Right kidney (tissue), 1 donor: ENCODE measurements at regions not wholly inside any gene's neighbourhood (a gene's known extent, or its start where the extent isn't known, plus 50 kb on each side); places are given as distances from the start of the nearest gene placed in this dataset.
"Not testable (repeated sequence)": the region's sequence is repeated elsewhere in the genome, so short reads cannot be mapped to it uniquely, and the experiment has no call there.

Experiments used
- DNase-seq: peaks from one replicate; pipeline ENCODE4 v3.0.0-alpha.2; 2016

DNA sequence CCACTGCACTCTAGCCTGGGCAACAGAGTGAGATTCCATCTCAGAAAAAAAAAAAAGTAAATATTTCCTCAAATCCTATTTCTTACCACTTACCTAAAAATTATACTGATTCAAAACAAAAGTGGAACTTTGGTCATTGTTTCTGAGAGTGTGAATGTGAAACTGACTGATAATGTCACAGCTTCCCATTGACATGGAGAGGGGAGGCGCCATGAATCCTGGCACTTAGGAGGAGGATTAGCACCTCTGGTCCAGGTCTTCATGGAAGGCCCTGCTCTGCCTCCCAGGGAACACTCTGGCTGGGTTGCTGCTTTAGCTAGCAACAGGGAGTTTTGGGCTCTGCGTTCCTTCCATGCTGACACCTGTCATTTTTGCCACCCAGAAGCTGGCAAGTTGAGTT is 154.3 kb upstream of the SALL1 start:
- no peak for DNase-seq

DNA sequence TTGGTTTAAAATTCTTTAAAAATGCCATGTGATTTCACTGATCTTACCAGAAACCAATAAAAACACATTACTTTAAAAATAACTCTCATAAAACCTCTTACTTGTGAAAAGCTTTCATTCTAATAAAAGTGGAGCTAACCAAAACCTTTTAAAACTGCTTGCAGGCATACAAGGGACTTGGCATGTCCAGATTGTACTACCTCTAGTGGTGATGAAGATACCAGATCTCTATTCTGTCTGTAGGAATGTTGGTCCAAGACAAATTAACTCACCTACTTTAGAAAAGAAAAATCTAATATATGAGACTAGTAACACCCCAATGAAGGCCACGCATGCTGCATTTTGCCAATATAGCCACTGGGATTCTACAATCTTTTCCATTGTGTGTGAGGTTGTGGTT is 151.0 kb upstream of the SALL1 start:
- no peak for DNase-seq

GRCh38 chr16:51298800-51299199 is 147.7 kb upstream of the SALL1 start:
- no peak for DNase-seq

GRCh38 chr16:51290442-51291285 is 139.6 kb upstream of the SALL1 start:
- DNase-seq: no peak

GRCh38 chr16:51289336-51289735 is 138.3 kb upstream of the SALL1 start:
- DNase-seq: no peak

DNA sequence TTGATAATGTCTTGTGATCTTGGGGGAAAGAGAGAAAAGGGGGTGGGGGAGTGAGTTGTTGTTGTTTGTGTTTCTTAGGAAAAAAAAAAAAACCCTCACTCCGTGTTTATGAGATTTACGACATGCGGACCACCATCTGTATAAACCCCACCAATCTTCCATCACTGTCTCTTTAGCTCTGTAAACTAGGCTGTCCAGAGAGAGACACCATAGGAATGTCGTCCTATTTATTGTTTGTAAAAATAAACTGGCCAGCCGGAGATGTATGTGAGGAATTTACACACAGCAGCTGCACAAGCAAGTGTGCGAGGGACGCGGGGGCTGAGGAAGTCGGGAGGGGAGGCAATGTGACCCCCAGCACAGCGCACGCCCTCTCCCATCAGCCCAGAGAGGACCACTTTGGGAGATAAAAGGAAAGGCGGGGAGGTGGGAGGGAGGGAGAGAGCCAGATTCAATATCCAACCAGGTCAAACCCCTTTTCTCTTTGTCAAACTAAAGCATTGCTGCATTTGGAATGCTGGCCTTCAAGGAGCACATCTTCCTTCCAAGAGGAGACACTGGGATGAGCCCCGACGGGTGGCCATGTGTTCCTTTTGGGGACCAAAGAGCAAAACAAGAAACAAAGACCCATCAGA is 136.2 kb upstream of the SALL1 start:
- peak; percentile 54 for DNase-seq

DNA sequence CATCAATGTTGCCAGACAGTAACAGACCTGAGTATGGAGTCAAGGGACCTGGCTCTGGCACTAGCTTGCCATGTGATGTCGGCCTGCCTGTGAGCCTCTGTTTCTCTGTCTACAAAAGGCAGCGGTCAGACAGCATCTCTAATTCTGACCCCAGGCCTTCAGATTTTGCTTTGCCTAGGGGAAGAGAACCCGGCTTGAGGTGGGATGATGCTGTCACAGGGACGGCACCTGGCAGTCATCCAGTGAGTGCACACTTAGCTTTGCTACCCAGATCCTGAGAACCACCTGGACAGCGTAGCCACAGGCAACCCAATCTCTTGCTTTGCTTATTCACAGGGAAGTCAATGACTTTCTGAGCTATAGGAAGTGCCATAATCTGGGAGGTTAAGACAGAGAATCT is 135.2 kb upstream of the SALL1 start:
- DNase-seq: peak; percentile 5

GRCh38 chr16:51276336-51276735 is 125.3 kb upstream of the SALL1 start:
- no peak for DNase-seq

DNA sequence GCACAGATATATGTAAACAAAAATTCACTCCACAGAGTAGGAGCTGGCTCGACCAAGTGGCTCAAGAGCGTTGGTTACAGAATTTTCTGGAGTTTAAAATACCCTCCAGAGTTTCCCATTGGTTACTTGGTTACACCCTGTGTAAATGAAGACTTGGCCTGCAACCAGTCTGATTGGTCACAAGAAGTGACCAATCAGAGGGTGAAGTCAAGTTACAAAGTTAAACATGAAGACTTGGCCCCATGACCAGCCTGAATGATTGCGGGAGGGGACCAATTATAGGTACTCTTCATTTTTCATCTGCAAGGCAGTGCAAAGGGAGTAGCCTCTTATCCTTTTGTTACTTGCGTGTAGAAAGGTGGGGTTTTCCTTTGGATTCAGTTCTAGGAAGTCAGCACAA is 121.3 kb upstream of the SALL1 start:
- no peak for DNase-seq

- no peak for DNase-seq
Observed at GRCh38 chr16:51271156-51271701, 120.2 kb upstream of the SALL1 start.

GRCh38 chr16:51268237-51268636 is 117.2 kb upstream of the SALL1 start:
- DNase-seq: no peak

GRCh38 chr16:51267681-51268080 is 116.6 kb upstream of the SALL1 start:
- peak; percentile 23 for DNase-seq

GRCh38 chr16:51262428-51262827 is 111.4 kb upstream of the SALL1 start:
- no peak for DNase-seq

GRCh38 chr16:51261919-51262318 is 110.8 kb upstream of the SALL1 start:
- DNase-seq: no peak

GRCh38 chr16:51255349-51255972 is 104.4 kb upstream of the SALL1 start:
- no peak for DNase-seq

DNA sequence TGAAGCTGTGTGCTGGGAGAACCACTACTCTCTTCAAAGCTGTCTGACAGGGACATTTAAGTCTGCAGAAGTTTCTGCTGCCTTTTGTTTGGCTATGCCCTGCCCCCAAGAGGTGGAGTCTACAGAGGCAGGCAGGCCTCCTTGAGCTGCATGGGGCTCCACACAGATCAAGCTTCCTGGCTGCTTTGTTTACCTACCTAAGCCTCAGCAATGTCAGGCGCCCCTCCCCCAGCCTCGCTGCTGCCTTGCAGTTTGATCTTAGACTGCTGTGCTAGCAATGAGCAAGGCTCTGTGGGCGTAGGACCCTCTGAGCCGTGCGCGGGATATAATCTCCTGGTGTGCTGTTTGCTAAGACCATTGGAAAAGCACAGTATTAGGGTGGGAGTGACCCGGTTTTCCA is 103.3 kb upstream of the SALL1 start:
- DNase-seq: not testable (repeated sequence)

DNA sequence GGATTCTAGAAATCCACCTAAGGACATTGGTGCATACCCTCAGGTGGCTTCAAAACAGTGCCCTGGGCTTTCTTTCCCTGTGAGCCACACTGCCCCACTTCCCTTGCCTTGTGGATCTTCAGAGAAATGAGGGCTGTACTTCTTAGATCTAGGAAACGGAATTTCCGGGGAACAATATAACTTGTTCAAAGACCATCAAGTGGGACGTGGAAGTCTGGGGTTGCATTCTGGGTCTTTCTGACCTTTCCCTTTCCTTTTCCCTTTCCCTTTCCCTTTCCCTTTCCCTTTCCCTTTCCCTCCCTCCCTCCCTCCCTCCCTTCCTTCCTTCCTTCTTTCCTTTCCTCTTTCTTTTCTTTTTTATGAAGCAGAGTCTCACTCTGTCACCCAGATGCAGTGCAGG is 97.1 kb upstream of the SALL1 start:
- DNase-seq: no peak

- peak; percentile 40 for DNase-seq
Observed at GRCh38 chr16:51245658-51245995, 94.6 kb upstream of the SALL1 start.

- peak; percentile 45 for DNase-seq
Observed at GRCh38 chr16:51244887-51245657, 94.0 kb upstream of the SALL1 start.

DNA sequence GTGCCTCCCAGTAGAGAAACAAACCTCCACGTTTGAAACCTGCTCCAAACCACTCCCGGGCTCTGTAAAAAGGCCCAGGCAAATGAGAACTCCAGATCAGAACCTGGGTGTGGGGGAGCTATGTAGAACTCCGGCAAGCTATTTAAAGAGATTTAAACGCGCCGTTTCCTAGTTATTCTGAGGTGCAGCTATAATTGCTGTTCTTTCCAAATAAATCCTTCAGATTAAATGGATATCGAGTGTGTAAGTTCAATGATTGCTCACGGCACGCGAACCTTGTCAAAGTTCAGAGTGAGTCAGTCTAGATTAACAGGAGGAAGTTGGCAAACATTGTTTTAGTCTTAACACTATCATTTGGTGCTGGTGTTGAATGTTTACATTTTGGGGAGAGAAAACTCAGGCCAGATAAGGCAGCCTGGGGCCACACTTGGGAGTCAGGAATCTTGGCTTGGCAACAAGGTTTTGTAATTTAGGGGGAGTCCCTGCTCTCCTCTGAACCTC is 92.9 kb upstream of the SALL1 start:
- DNase-seq: no peak

DNA sequence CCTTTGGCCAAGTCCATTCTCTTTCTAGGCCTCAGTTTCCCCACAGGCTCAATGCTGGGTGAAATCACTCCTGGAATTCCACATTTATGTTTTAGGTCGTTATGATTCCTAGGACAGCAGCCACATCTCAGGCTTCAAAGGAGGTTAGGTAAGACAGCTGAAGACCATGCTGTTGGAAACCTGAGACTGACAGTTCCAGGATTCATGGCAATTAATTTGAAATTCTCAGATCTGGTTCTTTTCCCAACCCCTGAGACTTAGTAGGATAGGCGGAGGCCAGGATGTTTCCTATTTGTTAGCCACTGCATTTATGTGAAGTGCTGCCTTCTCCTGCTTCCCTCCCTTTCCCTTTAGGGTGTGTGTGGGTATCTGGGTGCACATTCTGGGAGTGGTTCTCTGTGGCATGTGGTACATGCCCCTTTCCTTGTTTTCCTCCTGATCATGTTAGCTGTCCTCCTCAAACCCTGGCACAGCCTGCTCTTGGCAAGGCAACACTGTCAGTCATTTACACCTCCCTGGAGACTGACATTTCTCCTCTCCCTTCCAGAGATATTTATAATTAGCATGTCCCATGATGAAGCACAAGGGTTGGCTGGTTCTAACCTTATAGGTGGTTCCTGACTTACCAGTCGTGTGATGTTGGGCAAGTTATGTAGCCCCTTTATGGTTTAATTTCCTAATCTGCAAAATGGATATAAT is 91.4 kb upstream of the SALL1 start:
- DNase-seq: no peak

- DNase-seq: no peak
Observed at GRCh38 chr16:51239196-51239595, 88.1 kb upstream of the SALL1 start.
